Ascending aorta (tissue), 2 donors: ENCODE measurements at regions not wholly inside any gene's neighbourhood (a gene's known extent, or its start where the extent isn't known, plus 50 kb on each side); places are given as distances from the start of the nearest gene placed in this dataset.

Experiments used
- DNase-seq, 2 donors: peaks; one replicate each; pipeline ENCODE4 v3.0.0-alpha.2; 2019; ENCODE audit warnings: low spot score in 2 of 2
- H3K27ac ChIP-seq, 2 donors: fragments of 200-600 bp; sonication (generic); one replicate each; pipeline ENCODE4 v1.5.1; 2016 to 2017; ENCODE audit warnings: mild to moderate bottlenecking in 1 of 2
- H3K27me3 ChIP-seq: fragments of 200-600 bp; sonication (generic); one replicate; pipeline ENCODE4 v1.5.1; 2017
- H3K36me3 ChIP-seq, 2 donors: fragments of 200-600 bp; sonication (generic); one replicate each; pipeline ENCODE4 v1.5.1; 2016
- H3K4me1 ChIP-seq, 2 donors: fragments of 200-600 bp; sonication (generic); one replicate each; pipeline ENCODE4 v1.5.1; 2016 to 2017; ENCODE audit warnings: mild to moderate bottlenecking in 1 of 2
- H3K4me3 ChIP-seq, 2 donors: fragments of 200-600 bp; sonication (generic); one replicate each; pipeline ENCODE4 v1.5.1; 2016 to 2017; ENCODE audit warnings: mild to moderate bottlenecking in 1 of 2
- H3K9me3 ChIP-seq, 2 donors: fragments of 200-600 bp; sonication (generic); one replicate each; pipeline ENCODE4 v1.5.1; 2016
- CTCF ChIP-seq, 3 experiments: fragments of 200-600 bp in 2 of 3; fragments of 450-650 bp in 1 of 3; sonication (generic) in 2 of 3; IDR thresholded peaks; one replicate each; pipeline ENCODE4 v1.5.1; 2016 to 2019; ENCODE audit warnings: antibody characterized with exemption in 3 of 3, mild to moderate bottlenecking in 1 of 3, moderate library complexity in 1 of 3
- intact Hi-C: fragments of 100-400 bp; cut with DNase I; formaldehyde crosslinking; loops from one replicate; pipeline ENCODE4 v1.15.1; 2023

GRCh38 chr6:41475737-41476357 lies 70.3 kb upstream of the FOXP4 start:
- H3K9me3 ChIP-seq = no peaks in the 10 kb centered on the region
- no peaks in the 10 kb centered on the region for H3K27me3 ChIP-seq
- TF ChIP-seq CTCF (IDR thresholded peaks at IDR 0.05) = no peak
- peaks cover 0 to 5% of the 10 kb centered on the region in 2 donors for H3K4me1 ChIP-seq
- no peak for DNase-seq
- H3K27ac ChIP-seq = no peak overlapping the region
- no peak overlapping the region for H3K4me3 ChIP-seq
- intact Hi-C loops = no loop called here
- no peaks in the 10 kb centered on the region for H3K36me3 ChIP-seq

- no peak for TF ChIP-seq CTCF (IDR thresholded peaks at IDR 0.05)
- Histone ChIP-seq H3K27me3 (no peaks in the 10 kb centered on the region), H3K4me3 (no peak overlapping the region), H3K27ac (no peak overlapping the region), H3K9me3 (no peaks in the 10 kb centered on the region), H3K36me3 (no peaks in the 10 kb centered on the region), H3K4me1 (no peaks in the 10 kb centered on the region)
- DNase-seq = no peak
- intact Hi-C loops = no loop called here
Observed at GRCh38 chr6:41476401-41476800, 69.8 kb upstream of the FOXP4 start.

- Histone ChIP-seq H3K36me3 (no peaks in the 10 kb centered on the region), H3K27me3 (no peaks in the 10 kb centered on the region), H3K4me1 (no peaks in the 10 kb centered on the region), H3K4me3 (no peak overlapping the region), H3K27ac (no peak overlapping the region), H3K9me3 (no peaks in the 10 kb centered on the region)
- intact Hi-C loops = no loop called here
- DNase-seq = no peak
- no peak for TF ChIP-seq CTCF (IDR thresholded peaks at IDR 0.05)
Observed at GRCh38 chr6:41477572-41477971, 68.6 kb upstream of the FOXP4 start.

GRCh38 chr6:41483943-41484342 lies 62.2 kb upstream of the FOXP4 start:
- no peak overlapping the region for H3K4me3 ChIP-seq
- TF ChIP-seq CTCF (IDR thresholded peaks at IDR 0.05) = no peak
- no peak overlapping the region for H3K27ac ChIP-seq
- no peaks in the 10 kb centered on the region for H3K27me3 ChIP-seq
- no peak for DNase-seq
- no peaks in the 10 kb centered on the region for H3K36me3 ChIP-seq
- H3K4me1 ChIP-seq = no peaks in the 10 kb centered on the region
- H3K9me3 ChIP-seq = no peaks in the 10 kb centered on the region
- intact Hi-C loops = no loop called here

- H3K27ac ChIP-seq = no peak overlapping the region
Observed at GRCh38 chr6:41487860-41488432, 58.2 kb upstream of the FOXP4 start.

More at GRCh38 chr6:41487860-41488432, 58.2 kb upstream of the FOXP4 start:
- Histone ChIP-seq H3K4me1 (no peaks in the 10 kb centered on the region), H3K36me3 (no peaks in the 10 kb centered on the region), H3K9me3 (no peaks in the 10 kb centered on the region), H3K4me3 (no peak overlapping the region), H3K27me3 (no peaks in the 10 kb centered on the region)
- intact Hi-C loops = no loop called here
- no peak for DNase-seq
- TF ChIP-seq CTCF (IDR thresholded peaks at IDR 0.05) = no peak
